Prostate gland (tissue), 2 donors: ENCODE measurements at regions not wholly inside any gene's neighbourhood (a gene's known extent, or its start where the extent isn't known, plus 50 kb on each side); places are given as distances from the start of the nearest gene placed in this dataset.

Experiments used
- CTCF ChIP-seq, 4 experiments: fragments of 200-600 bp in 2 of 4; fragments of 450-650 bp in 2 of 4; sonication (generic) in 2 of 4; IDR thresholded peaks; 1 replicate in 3 of 4; 2 replicates in 1 of 4; pipeline ENCODE4 v1.5.1; 2016 to 2019; ENCODE audit warnings: antibody characterized with exemption in 4 of 4, mild to moderate bottlenecking in 2 of 4, moderate library complexity in 2 of 4
- POLR2A ChIP-seq: fragments of 450-650 bp; IDR thresholded peaks from one replicate; pipeline ENCODE4 v1.6.1; 2016; ENCODE audit warnings: antibody characterized with exemption, mild to moderate bottlenecking

- TF ChIP-seq POLR2A (no peak), CTCF (IDR thresholded peaks at IDR 0.05) (no peak)
These were observed 653.9 kb upstream of the CAMK1G start for GRCh38 chr1:208929575-208929974.
